RWPE1 (cell line): ENCODE measurements at regions not wholly inside any gene's neighbourhood (a gene's known extent, or its start where the extent isn't known, plus 50 kb on each side); places are given as distances from the start of the nearest gene placed in this dataset.

Experiments
- CTCF ChIA-PET: fragments of 350-600 bp; sonication (Branson Sonifier 250); formaldehyde crosslinking; extraction: SDS; loops from one replicate; lab custom pipeline; 2021; lab: Yijun Ruan, JAX
- POLR2A ChIA-PET: fragments of 400-600 bp; formaldehyde crosslinking; extraction: SDS; loops from one replicate; lab custom pipeline; 2020; ENCODE audit warnings: antibody characterized with exemption; ENCODE audit not compliant: low non-redundant PET; lab: Yijun Ruan, JAX
- DNase-seq: peaks from one replicate; pipeline ENCODE4 v3.0.0; 2012; ENCODE audit warnings: low spot score
- H3K27ac ChIP-seq: fragments of 450-650 bp; 2 replicates; pipeline ENCODE4 v1.5.1; 2017
- TF ChIP-seq, protein P1 (sequence below): fragments of 450-650 bp; conservative IDR thresholded peaks from 2 replicates; pipeline ENCODE4 v1.5.1; 2017; ENCODE audit warnings: low read depth, mild to moderate bottlenecking

DNA sequence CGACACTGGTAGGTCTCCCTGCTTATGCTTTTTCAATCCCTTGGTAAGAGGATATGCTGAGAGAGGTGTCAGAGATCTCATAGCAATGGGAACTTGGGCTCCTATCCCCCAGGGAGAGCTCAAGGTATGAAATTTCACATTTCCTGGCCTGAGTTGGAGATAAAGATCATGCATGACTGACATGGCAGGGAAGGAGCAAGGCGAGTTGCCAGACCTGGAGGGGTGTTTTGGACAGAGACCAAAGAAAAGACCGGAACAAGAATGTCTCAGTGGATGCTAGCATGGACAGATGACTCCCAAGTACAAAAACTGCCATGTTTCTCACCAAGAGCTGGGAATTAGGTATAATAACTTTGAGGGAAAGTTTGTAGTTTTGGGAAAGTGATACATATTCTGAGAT lies 334.1 kb upstream of the B3GALT2 start:
- no peak overlapping the region for H3K27ac ChIP-seq
- ChIA-PET POLR2A (no interaction called here), CTCF (no interaction called here)
- TF ChIP-seq, protein P1, sequence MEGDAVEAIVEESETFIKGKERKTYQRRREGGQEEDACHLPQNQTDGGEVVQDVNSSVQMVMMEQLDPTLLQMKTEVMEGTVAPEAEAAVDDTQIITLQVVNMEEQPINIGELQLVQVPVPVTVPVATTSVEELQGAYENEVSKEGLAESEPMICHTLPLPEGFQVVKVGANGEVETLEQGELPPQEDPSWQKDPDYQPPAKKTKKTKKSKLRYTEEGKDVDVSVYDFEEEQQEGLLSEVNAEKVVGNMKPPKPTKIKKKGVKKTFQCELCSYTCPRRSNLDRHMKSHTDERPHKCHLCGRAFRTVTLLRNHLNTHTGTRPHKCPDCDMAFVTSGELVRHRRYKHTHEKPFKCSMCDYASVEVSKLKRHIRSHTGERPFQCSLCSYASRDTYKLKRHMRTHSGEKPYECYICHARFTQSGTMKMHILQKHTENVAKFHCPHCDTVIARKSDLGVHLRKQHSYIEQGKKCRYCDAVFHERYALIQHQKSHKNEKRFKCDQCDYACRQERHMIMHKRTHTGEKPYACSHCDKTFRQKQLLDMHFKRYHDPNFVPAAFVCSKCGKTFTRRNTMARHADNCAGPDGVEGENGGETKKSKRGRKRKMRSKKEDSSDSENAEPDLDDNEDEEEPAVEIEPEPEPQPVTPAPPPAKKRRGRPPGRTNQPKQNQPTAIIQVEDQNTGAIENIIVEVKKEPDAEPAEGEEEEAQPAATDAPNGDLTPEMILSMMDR, result no peak
- no peak for DNase-seq

DNA sequence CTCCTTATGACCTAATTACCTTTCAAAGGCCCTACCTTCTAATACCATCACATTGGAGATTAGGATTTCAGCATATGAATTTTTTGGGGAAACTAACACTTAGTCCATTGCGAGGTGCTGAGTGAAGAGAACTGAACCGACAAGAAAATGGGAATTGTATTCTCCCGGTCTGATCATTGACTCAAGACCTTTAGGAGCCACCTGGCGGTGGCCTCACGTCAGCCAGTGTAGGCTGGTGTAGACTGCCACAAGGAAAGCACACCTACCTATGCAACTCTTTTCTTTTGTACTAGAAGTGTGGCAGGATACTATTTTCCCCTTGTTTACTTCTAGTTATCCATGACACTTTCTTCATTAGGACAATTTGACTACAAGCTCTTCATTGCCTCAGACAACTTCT lies 333.5 kb upstream of the B3GALT2 start:
- ChIA-PET CTCF (no interaction called here), POLR2A (no interaction called here)
- TF ChIP-seq, protein P1, result no peak
- DNase-seq, result no peak
- no peak overlapping the region for H3K27ac ChIP-seq

DNA sequence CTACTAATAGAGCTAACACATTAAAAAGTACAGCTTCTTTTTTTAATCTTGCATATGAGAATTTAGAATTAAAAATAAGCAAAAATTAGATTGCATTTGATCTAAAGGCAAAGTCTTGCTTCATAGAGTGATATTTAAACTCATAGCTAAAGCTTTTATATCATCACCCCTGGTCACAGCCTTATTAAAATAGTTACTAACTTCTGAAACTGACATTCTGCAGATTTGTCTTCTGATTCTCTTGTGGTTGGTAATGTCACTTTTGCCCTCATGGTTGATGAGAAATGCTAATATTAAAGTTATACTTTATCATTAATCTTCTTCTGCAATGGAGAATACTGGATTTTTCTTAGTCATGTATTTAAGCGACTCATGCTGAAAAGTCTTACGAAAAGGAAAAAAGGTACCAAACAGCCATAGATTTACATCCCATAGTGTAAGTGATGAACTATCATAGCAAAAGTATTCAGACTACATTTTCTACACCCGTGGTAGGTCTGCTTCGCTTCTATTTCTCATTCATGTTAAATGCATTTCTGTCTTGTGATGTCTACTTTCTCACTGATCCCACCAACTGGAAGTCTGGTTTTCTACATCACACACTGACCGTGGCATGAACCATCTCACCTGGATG lies 330.5 kb upstream of the B3GALT2 start:
- H3K27ac ChIP-seq, result no peak overlapping the region
- CTCF ChIA-PET, result no interaction called here
- POLR2A ChIA-PET, result no interaction called here
- TF ChIP-seq, protein P1, result no peak
- no peak for DNase-seq

DNA sequence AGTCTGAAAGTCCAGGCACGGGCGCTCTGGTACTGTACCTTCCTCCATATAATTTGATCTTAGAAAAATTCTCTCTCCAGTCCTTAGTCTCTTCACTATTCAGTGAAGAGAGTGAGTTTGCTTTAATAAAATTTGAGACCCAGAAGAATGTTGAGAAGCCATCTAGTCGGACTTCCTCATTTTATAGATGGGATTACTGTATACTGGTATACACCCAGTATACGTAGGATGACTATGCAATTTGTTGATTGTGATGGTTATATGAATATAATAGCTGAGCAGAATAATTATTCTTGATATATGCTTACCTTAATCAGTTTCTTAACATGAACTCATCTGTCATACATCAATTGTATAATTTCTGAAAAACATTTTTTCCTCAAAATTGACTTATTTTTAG lies 328.0 kb upstream of the B3GALT2 start:
- H3K27ac ChIP-seq, result no peak overlapping the region
- TF ChIP-seq, protein P1, result no peak
- ChIA-PET CTCF (no interaction called here), POLR2A (no interaction called here)
- DNase-seq, result no peak

DNA sequence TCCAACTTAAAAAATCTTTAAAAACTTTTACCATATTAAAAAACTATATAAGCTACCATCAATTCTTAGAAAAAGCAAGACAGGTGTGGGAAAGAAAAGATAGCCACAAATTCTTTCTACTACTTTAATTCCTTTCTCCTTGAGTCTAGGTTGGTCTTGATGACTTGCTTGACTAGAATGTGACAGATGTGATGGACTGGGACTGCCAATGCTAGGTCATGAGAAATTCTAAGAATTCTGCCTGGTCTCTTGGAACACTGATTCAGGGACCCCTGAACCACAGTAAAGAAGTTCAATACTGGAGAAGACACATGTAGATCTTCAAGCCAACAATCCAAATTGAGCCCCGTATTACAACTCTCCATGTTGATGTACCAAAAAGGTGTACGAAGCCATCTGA lies 326.6 kb upstream of the B3GALT2 start:
- no peak overlapping the region for H3K27ac ChIP-seq
- TF ChIP-seq, protein P1, result no peak
- DNase-seq, result no peak
- CTCF ChIA-PET, result interaction anchor here (0.6 kb wide), 2 partner anchors 74 to 358 kb away, joined by 3 read pairs; no protein-coding TSS in a partner anchor
- POLR2A ChIA-PET, result no interaction called here

DNA sequence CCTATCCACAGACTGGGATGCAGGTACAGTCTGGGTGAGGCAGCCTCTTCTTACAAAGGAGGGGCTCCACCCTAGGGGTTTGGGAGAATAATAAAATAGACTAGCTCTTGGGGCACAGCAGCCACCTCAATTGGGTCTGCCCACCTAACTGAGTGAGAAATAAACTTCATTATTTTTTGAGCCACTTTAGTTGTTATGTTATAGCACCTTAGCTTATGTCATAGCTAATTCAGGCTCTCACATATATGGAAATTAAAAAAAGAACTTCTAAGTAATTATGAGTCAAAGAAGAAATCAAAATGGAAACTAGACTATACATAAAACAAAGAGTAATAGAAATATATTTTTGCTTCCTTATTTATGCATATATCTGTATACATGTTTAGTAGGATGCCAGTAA lies 318.5 kb upstream of the B3GALT2 start:
- ChIA-PET CTCF (no interaction called here), POLR2A (no interaction called here)
- no peak overlapping the region for H3K27ac ChIP-seq
- TF ChIP-seq, protein P1, result no peak
- DNase-seq, result no peak
